HT1080 (cell line): ENCODE measurements at regions not wholly inside any gene's neighbourhood (a gene's known extent, or its start where the extent isn't known, plus 50 kb on each side); places are given as distances from the start of the nearest gene placed in this dataset.
"Not testable (repeated sequence)": the region's sequence is repeated elsewhere in the genome, so short reads cannot be mapped to it uniquely, and the experiment has no call there.

Experiments used
- DNase-seq: peaks from one replicate; pipeline ENCODE4 v3.0.0-alpha.2; 2015; ENCODE audit warnings: low read depth
- small RNA-seq: library from RNA; depleted of rRNA; stranded (forward); fragments of <200 nt; gene quantifications from one replicate; pipeline ENCODE3, GENCODE V24; 2014

DNA sequence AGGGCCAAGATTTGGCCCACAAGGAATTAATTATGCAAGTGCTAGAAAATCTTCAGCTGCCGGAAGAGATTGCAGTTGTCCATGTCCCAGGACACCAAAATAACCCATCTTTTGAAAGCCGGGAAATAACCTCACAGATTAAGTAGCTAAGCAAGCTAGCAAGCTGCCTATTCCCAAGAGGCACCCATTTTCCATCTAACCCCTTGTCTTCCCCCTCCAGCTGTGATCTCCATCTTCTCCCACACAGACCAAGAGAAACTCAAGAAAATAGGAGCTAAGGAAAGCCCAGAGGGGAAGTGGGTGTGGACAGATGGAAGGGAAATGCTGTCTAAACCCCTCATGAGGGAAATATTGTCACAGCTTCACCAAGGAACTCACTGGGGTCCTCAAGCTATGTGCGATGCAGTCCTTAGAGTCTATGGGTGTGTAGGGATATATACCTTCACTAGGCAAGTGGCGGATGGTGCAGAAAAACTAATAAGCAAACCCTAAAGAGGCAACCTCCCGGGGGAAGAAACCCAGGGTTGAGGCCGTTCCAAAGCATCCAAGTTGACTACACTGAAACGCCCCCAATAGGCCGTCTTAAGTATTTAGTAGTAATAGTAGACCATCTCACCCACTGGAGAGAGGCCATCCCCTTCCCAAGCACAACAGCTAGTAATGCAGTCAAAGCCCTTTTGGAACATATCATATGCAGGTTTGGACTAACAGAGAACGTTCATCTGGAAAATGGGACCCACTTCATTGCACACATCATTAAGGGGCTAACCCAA is 64.3 kb upstream of the PRSS16 start:
- no peak for DNase-seq

DNA sequence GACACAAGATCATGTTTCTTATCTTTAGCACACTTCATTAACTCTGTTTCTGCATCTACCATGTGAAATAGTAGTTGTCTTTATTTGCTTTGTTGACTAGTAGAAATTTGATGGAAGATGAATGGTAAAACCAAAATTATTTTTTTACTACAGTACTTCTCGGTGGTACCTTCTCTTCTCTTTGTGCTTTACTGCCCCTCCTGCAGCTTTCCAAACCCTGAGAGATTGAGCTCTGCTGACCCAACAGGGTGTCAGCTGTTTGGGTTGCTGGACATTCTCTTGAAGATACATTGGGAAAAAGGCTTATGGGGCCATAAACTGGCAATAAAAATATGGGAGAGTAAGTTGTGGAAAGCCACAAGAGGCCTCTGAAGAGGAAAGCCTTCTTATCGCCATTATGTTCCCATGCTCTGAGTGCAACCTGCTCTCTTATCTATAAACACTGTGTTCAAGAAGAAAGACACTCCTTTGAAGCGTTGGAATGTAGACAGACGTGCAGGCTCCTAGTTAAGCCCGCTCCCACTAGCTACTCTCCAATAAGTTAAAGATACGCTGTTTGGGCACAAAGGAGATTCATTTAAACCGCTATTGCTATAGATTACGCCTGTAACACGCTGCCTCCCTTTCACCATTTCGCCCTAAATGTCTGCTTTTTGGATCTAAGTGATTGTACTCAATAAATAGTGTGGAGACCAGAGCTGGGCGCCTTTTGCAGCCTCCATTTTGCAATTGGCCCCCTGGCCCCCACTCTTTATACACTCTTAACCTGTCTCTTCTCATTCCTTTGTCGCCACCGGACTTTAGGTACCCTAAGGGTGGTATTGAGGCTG is 60.1 kb upstream of the PRSS16 start:
- DNase-seq, result no peak

DNA sequence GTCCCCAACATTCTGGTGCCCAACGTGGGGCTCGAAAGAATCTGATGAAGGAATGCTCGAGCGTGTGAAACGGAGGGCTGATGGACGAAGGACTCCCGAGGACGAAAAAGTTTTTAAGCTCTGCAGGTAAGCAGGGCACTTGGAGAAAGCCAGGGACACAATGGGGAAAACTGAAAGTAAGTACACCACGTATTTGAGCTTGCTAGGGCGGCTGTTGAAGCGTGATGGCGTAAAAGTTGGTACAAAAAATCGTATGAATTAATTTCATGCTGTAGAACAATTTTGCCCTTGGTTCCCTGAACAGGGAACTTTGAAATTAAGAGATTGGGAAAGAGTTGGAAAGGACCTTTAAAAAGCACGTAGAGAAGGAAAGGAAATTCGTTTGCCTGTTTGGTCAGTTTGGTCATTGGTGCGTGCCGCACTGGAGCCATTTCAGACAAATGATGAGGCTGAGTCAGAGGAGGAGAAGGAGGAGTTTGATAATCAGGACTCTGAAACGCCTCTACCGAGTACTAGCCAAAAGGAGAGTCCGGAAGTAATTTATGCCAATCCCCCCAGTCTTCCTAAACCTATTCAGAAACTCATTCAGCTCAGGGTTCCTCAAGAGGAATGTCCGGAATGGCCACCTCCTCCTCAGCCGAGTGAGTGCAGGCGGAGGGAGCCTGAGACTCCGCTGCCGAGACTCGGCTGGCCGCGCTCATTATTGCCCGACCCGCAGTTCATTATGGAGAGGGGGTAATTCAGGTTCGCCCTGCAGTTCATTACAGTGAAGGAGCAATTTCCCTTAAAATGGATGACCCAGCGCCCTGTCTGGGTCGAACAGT is 59.2 kb upstream of the PRSS16 start:
- DNase-seq, result peak; percentile 75

DNA sequence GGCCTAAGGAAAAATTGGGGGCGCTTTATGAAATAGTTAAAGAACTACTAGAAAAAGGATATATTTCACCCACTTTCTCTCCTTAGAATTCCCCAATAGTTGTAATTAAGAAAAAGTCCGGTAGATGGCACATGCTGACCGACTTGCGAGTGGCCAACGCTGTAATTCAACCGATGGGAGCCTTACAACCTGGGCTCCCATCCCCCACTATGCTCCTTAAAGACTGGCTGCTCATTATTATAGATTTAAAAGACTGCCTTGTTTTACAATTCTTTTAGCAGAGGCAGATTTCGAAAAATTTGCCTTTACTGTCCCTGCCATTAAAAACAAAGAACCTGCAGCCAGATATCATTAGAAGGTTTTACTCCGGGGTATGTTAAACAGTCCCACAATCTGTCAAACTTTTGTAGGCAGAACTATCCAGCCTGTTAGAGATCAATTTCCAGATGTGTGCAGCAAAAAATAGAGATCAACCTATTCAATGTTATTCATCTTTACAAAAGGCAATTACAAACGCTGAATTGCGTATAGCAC is 58.5 kb upstream of the PRSS16 start:
- DNase-seq, result peak; percentile 72

DNA sequence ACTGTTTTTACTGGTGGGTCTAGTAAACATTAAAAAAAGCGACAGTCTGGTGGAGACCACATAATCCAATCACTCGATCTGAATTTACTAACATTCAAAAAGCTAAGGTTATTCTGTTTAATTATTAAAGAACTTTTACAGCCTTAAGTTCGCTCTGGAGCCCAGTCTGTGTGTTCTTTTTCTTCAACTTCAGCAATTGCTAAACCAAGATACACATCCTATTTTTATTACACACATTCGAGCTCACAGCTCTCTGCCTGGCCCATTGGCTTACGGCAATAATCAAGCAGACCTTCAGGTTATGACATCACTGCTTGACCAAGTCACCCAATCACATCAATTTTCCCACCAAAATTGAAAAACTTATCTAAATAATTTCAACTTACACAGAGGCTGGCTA is 57.4 kb upstream of the PRSS16 start:
- DNase-seq, result no peak

DNA sequence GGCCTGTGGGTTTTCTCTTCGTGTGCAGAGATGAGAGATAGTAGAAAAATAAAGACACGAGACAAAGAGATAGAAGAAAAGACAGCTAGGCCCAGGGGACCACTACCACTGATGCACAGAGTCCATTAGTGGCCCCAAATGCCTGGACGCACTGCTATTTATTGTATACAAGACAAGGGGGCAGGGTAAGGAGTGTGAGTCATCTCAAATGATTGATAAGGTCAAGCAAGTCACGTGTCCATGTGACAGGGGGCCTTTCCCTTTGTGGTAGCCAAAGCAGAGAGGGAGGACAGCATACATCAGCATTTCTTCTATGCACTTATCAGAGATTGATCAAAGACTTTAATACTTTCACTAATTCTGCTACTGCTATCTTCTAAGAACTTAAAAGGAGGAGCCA is 53.0 kb upstream of the PRSS16 start:
- DNase-seq, result not testable (repeated sequence)

DNA sequence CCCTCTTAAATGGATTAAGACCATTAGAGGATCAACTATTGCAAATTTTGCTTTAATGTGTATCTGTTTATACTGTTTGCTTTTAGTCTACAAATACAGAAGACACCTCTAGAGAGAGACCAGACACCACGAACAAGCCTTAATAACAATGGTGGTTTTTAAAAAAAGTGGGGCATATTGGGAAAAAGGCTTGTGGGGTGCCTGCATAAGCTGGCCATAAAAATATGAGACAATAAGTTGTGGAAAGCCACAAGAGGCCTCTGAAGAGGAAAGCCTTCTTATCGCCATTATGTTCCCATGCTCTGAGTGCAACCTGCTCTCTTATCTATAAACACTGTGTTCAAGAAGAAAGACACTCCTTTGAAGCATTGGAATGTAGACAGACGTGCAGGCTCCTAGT is 52.0 kb upstream of the PRSS16 start:
- DNase-seq, result not testable (repeated sequence)

Small RNA genes lying in the stretch of these regions (small RNA-seq; reads per million reads assigned to genes)
- gene MIR3143 (0.20 reads per million), gene RNU2-62P (0.50 reads per million, percentile 55 among the genes with 10 or more reads in this experiment)
